ENCODE measurements at regions not wholly inside any gene's neighbourhood (a gene's known extent, or its start where the extent isn't known, plus 50 kb on each side); places are given as distances from the start of the nearest gene placed in this dataset.

GRCh38 chrX:4550018-4550417, 836.6 kb upstream of the PRKX start:
- TF ChIP-seq CTCF (IDR thresholded peaks at IDR 0.05) = 0 out of 2 replicates have a peak, but pooled peaks have one; percentile 13
- no peak for TF ChIP-seq ZFX (IDR thresholded peaks at IDR 0.05; ENCODE audit: borderline replicate concordance)
